NT2/D1 (cell line): ENCODE measurements at regions not wholly inside any gene's neighbourhood (a gene's known extent, or its start where the extent isn't known, plus 50 kb on each side); places are given as distances from the start of the nearest gene placed in this dataset.

ENCODE experiments used
- DNase-seq: peaks from one replicate; pipeline ENCODE4 v3.0.0-alpha.2; 2011; ENCODE audit warnings: low read depth, low spot score
- H3K27me3 ChIP-seq: 2 replicates; pipeline ENCODE4 v1.6.0; 2011; ENCODE audit warnings: mild to moderate bottlenecking; ENCODE audit not compliant: insufficient read length, insufficient read depth
- H3K36me3 ChIP-seq: 2 replicates; pipeline ENCODE4 v1.6.1; 2011; ENCODE audit warnings: mild to moderate bottlenecking, low read length, mixed read lengths; ENCODE audit not compliant: insufficient read depth, insufficient read length
- H3K4me1 ChIP-seq: 2 replicates; pipeline ENCODE4 v1.5.1; 2011; ENCODE audit not compliant: insufficient read depth, insufficient read length
- H3K4me3 ChIP-seq: 2 replicates; pipeline ENCODE4 v1.5.1; 2011; ENCODE audit warnings: low read depth; ENCODE audit not compliant: insufficient read length
- H3K9ac ChIP-seq: 2 replicates; pipeline ENCODE4 v1.6.0; 2011; ENCODE audit warnings: low read depth; ENCODE audit not compliant: insufficient read length
- H3K9me3 ChIP-seq: 2 replicates; pipeline ENCODE4 v1.5.1; 2011; ENCODE audit warnings: mild to moderate bottlenecking, low read length; ENCODE audit not compliant: insufficient read depth
- SUZ12 ChIP-seq: IDR thresholded peaks from 2 replicates; pipeline ENCODE4 v1.6.1; 2011; ENCODE audit not compliant: insufficient read length, insufficient read depth; ENCODE audit errors: extremely low read depth
- YY1 ChIP-seq: IDR thresholded peaks from 2 replicates; pipeline ENCODE4 v1.6.1; 2011; ENCODE audit not compliant: insufficient read length, insufficient read depth
- ZNF274 ChIP-seq: IDR thresholded peaks from 2 replicates; pipeline ENCODE4 v1.6.1; 2011; ENCODE audit warnings: mild to moderate bottlenecking, low read depth, low read length

GRCh38 chr14:44412858-44413569, 94.1 kb downstream of the FSCB start:
- Histone ChIP-seq H3K4me3 (no peak overlapping the region), H3K4me1 (no peaks in the 10 kb centered on the region), H3K9me3 (peaks cover 9% of the 10 kb centered on the region; the same call in 1 of the 2 replicates), H3K27me3 (no peaks in the 10 kb centered on the region), H3K9ac (no peak overlapping the region), H3K36me3 (no peaks in the 10 kb centered on the region)
- TF ChIP-seq SUZ12, result no peak
- TF ChIP-seq YY1, result no peak
- TF ChIP-seq ZNF274, result no peak
- no peak for DNase-seq

DNA sequence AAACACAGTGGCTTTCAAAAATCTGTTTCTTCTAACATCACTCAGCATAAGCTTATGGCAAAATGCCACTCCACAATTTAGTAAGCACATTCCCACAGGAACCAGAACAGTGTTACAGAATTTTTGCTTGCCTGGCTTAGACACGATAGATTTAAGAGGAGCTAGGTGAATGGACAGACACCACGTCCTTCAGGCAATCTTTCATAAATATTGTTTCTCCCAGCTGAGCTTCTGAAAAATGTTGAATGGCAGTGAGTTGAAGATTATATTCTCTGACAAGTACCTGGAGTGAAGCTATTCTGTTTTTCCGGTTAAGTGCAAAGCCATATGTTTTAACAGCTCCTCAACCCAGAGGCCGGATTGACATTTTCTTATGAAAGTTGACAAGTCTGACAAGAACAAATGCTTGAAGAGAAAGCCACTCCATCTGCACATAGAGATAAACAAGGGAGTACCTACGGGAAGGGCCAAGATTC, 102.0 kb downstream of the FSCB start:
- Histone ChIP-seq H3K27me3 (no peaks in the 10 kb centered on the region), H3K9ac (no peak overlapping the region), H3K36me3 (no peaks in the 10 kb centered on the region), H3K4me1 (no peaks in the 10 kb centered on the region), H3K4me3 (no peak overlapping the region), H3K9me3 (no peaks in the 10 kb centered on the region)
- TF ChIP-seq YY1 (no peak), ZNF274 (no peak), SUZ12 (no peak)
- no peak for DNase-seq

DNA sequence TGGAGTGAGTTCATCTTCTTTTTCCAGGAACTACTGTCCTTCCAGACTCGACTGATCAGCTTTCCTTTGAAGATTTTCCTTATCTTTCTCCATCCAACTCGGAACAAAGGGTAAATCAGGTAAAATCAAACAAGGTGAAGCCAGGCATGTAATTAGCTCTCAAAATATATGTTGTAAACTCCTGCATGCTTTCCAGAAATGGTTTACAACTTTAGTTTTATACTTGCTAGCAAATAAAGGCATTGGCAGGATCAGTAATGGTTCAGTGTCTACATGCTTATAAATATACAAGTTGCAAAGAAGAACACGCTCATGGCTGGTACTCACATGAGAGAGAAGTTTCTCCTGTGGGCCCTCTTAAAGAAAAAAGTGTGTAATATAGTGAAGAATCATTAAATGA, 102.5 kb downstream of the FSCB start:
- TF ChIP-seq ZNF274 (no peak), YY1 (no peak)
- DNase-seq, result no peak
- H3K9me3 ChIP-seq, result no peaks in the 10 kb centered on the region
- H3K4me3 ChIP-seq, result no peak overlapping the region
- no peak overlapping the region for H3K9ac ChIP-seq
- no peaks in the 10 kb centered on the region for H3K36me3 ChIP-seq
- no peaks in the 10 kb centered on the region for H3K27me3 ChIP-seq
- H3K4me1 ChIP-seq, result no peaks in the 10 kb centered on the region

- Histone ChIP-seq H3K4me1 (no peaks in the 10 kb centered on the region), H3K9ac (no peak overlapping the region), H3K36me3 (no peaks in the 10 kb centered on the region), H3K9me3 (no peaks in the 10 kb centered on the region), H3K4me3 (no peak overlapping the region), H3K27me3 (no peaks in the 10 kb centered on the region)
- no peak for DNase-seq
- no peak for TF ChIP-seq ZNF274
- no peak for TF ChIP-seq SUZ12
- no peak for TF ChIP-seq YY1
Measured at GRCh38 chr14:44404036-44404435, 103.0 kb downstream of the FSCB start.

GRCh38 chr14:44403193-44403592, 103.9 kb downstream of the FSCB start:
- no peaks in the 10 kb centered on the region for H3K9me3 ChIP-seq
- TF ChIP-seq SUZ12, result no peak
- TF ChIP-seq ZNF274, result no peak
- TF ChIP-seq YY1, result no peak

GRCh38 chr14:44396226-44396625, 110.9 kb downstream of the FSCB start:
- H3K4me3 ChIP-seq, result no peak overlapping the region
- no peaks in the 10 kb centered on the region for H3K27me3 ChIP-seq
- no peaks in the 10 kb centered on the region for H3K4me1 ChIP-seq
- H3K9me3 ChIP-seq, result no peaks in the 10 kb centered on the region
- no peak for DNase-seq
- no peaks in the 10 kb centered on the region for H3K36me3 ChIP-seq
- TF ChIP-seq YY1 (no peak), ZNF274 (no peak), SUZ12 (no peak)
- H3K9ac ChIP-seq, result no peak overlapping the region

More at GRCh38 chr14:44403193-44403592, 103.9 kb downstream of the FSCB start:
- no peak overlapping the region for H3K4me3 ChIP-seq
- H3K36me3 ChIP-seq, result no peaks in the 10 kb centered on the region
- no peaks in the 10 kb centered on the region for H3K27me3 ChIP-seq
- H3K9ac ChIP-seq, result no peak overlapping the region
- H3K4me1 ChIP-seq, result no peaks in the 10 kb centered on the region
- DNase-seq, result no peak

GRCh38 chr14:44392984-44393383, 114.1 kb downstream of the FSCB start:
- H3K9me3 ChIP-seq, result no peaks in the 10 kb centered on the region
- H3K9ac ChIP-seq, result no peak overlapping the region
- DNase-seq, result no peak
- no peaks in the 10 kb centered on the region for H3K36me3 ChIP-seq
- H3K4me3 ChIP-seq, result no peak overlapping the region
- TF ChIP-seq YY1, result no peak
- no peak for TF ChIP-seq SUZ12
- no peak for TF ChIP-seq ZNF274
- no peaks in the 10 kb centered on the region for H3K4me1 ChIP-seq
- no peaks in the 10 kb centered on the region for H3K27me3 ChIP-seq
